ENCODE measurements at regions not wholly inside any gene's neighbourhood (a gene's known extent, or its start where the extent isn't known, plus 50 kb on each side); places are given as distances from the start of the nearest gene placed in this dataset.

DNA sequence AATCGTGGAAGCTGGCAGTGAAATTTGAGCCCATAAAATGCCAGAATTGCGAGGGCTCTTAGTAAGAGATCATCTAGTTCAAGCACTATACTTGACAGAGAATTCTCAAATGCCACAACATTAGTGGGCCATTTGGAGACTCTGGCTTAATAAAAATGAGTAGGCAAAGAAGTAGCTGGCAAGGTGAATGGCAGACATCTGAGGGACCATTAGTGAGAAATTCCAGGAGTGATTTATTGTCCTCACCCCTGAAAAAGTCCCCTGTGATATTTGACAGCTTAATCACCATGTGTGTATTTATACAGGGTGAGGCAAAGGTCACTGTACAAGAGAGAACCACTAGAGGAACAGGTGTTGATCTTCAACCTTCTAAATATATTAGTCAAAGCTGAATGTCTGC is 207.5 kb downstream of the CHRDL1 start:
- no peaks in the 10 kb centered on the region for H3K36me3 Mint-ChIP-seq (ENCODE audit: low read depth)
- POLR2A ChIA-PET = no interaction called here
- H3K27me3 ChIP-seq (ENCODE audit: control insufficient read depth in 1 of 2, insufficient read depth in 2 of 2, low read length in 2 of 2) = no peaks in the 10 kb centered on the region
- no peak overlapping the region for H3K4me3 ChIP-seq (ENCODE audit: low read length)
- no peaks in the 10 kb centered on the region for H3K27me3 Mint-ChIP-seq
- no peaks in the 10 kb centered on the region for H3K9me3 Mint-ChIP-seq
- CTCF ChIA-PET = no interaction called here
- no peak overlapping the region for H3K4me3 Mint-ChIP-seq
- no peak for DNase-seq
- TF ChIP-seq, protein P1, sequence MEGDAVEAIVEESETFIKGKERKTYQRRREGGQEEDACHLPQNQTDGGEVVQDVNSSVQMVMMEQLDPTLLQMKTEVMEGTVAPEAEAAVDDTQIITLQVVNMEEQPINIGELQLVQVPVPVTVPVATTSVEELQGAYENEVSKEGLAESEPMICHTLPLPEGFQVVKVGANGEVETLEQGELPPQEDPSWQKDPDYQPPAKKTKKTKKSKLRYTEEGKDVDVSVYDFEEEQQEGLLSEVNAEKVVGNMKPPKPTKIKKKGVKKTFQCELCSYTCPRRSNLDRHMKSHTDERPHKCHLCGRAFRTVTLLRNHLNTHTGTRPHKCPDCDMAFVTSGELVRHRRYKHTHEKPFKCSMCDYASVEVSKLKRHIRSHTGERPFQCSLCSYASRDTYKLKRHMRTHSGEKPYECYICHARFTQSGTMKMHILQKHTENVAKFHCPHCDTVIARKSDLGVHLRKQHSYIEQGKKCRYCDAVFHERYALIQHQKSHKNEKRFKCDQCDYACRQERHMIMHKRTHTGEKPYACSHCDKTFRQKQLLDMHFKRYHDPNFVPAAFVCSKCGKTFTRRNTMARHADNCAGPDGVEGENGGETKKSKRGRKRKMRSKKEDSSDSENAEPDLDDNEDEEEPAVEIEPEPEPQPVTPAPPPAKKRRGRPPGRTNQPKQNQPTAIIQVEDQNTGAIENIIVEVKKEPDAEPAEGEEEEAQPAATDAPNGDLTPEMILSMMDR (IDR thresholded peaks at IDR 0.05) = no peak
- H3K36me3 ChIP-seq (ENCODE audit: insufficient read depth, low read length) = no peaks in the 10 kb centered on the region
- intact Hi-C loops (cut with DNase I, micrococcal nuclease) = no loop called here
- H3K4me1 ChIP-seq (ENCODE audit: insufficient read depth, low read length) = no peaks in the 10 kb centered on the region
- no peak overlapping the region for H3K27ac Mint-ChIP-seq
- no peak overlapping the region for H3K27ac ChIP-seq (ENCODE audit: low read depth in 1 of 2, low read length in 2 of 2)
- H3K4me1 Mint-ChIP-seq (ENCODE audit: low read depth) = no peaks in the 10 kb centered on the region
- H3K9me3 ChIP-seq (ENCODE audit: control insufficient read depth in 1 of 2, insufficient read depth in 1 of 2, low read length in 2 of 2) = no peaks in the 10 kb centered on the region
- ATAC-seq (ENCODE audit: poor library complexity) = no peak

DNA sequence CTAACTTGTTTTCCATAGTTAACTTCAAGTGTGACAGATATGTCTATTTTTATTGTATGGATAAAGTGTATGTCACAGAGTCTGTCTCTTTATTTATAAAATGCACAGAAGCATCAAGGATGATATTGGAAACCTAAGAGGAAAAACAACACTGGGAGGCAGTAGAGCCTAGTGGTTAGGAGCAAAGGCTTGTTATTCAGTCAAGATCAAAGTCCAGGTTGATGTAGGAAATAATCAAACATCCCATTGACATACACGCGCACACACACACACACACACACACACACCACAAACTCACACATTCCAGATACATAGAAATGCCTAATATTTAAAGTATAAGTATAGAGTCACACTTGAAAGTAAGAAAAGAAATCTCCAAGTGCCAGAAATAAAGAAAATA is 206.8 kb downstream of the CHRDL1 start:
- Mint-ChIP-seq H3K4me1 (ENCODE audit: low read depth) (no peaks in the 10 kb centered on the region), H3K27ac (no peak overlapping the region), H3K27me3 (no peaks in the 10 kb centered on the region), H3K36me3 (ENCODE audit: low read depth) (no peaks in the 10 kb centered on the region), H3K9me3 (no peaks in the 10 kb centered on the region), H3K4me3 (no peak overlapping the region)
- intact Hi-C loops (cut with DNase I, micrococcal nuclease) = no loop called here
- CTCF ChIA-PET = no interaction called here
- TF ChIP-seq, protein P1 (IDR thresholded peaks at IDR 0.05) = no peak
- DNase-seq (no peak), ATAC-seq (ENCODE audit: poor library complexity) (no peak)
- POLR2A ChIA-PET = no interaction called here
- Histone ChIP-seq H3K9me3 (ENCODE audit: control insufficient read depth in 1 of 2, insufficient read depth in 1 of 2, low read length in 2 of 2) (no peaks in the 10 kb centered on the region), H3K27ac (ENCODE audit: low read depth in 1 of 2, low read length in 2 of 2) (no peak overlapping the region), H3K4me1 (ENCODE audit: insufficient read depth, low read length) (no peaks in the 10 kb centered on the region), H3K4me3 (ENCODE audit: low read length) (no peak overlapping the region), H3K36me3 (ENCODE audit: insufficient read depth, low read length) (no peaks in the 10 kb centered on the region), H3K27me3 (ENCODE audit: control insufficient read depth in 1 of 2, insufficient read depth in 2 of 2, low read length in 2 of 2) (no peaks in the 10 kb centered on the region)

DNA sequence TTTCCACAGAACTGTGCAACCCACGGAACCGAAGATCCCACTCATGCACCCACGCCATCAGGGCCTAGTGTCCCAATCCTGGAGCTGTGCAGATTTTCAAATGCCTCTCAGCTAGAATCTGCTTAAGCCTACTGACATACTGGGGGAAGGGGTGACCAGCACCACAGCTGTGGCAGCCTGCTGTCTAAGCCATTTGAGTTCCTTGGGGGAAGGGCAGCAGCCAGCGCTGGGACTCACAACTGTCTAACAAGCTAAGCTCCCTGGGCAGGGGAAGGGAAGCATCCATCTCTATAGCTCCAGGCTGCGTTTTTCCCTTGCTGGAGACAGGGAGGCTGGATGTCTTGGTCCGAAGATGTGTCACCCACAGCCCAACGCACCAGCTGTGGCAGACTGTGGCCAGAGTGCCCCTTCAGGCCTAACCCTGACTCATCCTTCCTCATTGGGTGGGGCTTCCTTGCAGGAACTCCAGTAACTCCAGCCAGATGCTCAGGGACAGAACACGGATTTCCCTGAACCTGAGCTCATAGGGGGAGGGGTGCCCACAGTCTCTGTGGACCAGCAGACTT is 194.8 kb downstream of the CHRDL1 start:
- DNase-seq (no peak), ATAC-seq (ENCODE audit: poor library complexity) (no peak)
- Histone ChIP-seq H3K4me3 (ENCODE audit: low read length) (no peak overlapping the region), H3K9me3 (ENCODE audit: control insufficient read depth in 1 of 2, insufficient read depth in 1 of 2, low read length in 2 of 2) (peaks cover 0 to 5% of the 10 kb centered on the region in 2 experiments), H3K4me1 (ENCODE audit: insufficient read depth, low read length) (no peaks in the 10 kb centered on the region), H3K27me3 (ENCODE audit: control insufficient read depth in 1 of 2, insufficient read depth in 2 of 2, low read length in 2 of 2) (no peaks in the 10 kb centered on the region), H3K36me3 (ENCODE audit: insufficient read depth, low read length) (no peaks in the 10 kb centered on the region), H3K27ac (ENCODE audit: low read depth in 1 of 2, low read length in 2 of 2) (no peak overlapping the region)
- ChIA-PET CTCF (no interaction called here), POLR2A (no interaction called here)
- Mint-ChIP-seq H3K27ac (no peak overlapping the region), H3K4me3 (no peak overlapping the region), H3K4me1 (ENCODE audit: low read depth) (no peaks in the 10 kb centered on the region), H3K27me3 (no peaks in the 10 kb centered on the region), H3K36me3 (ENCODE audit: low read depth) (no peaks in the 10 kb centered on the region), H3K9me3 (peaks cover 2% of the 10 kb centered on the region)
- TF ChIP-seq, protein P1 (IDR thresholded peaks at IDR 0.05) = no peak
- intact Hi-C loops (cut with DNase I, micrococcal nuclease) = no loop called here

All from CD4-positive, alpha-beta T cell (primary cell).